ENCODE measurements at regions not wholly inside any gene's neighbourhood (a gene's known extent, or its start where the extent isn't known, plus 50 kb on each side); places are given as distances from the start of the nearest gene placed in this dataset.
"Not testable (repeated sequence)": the region's sequence is repeated elsewhere in the genome, so short reads cannot be mapped to it uniquely, and the experiment has no call there.

DNA sequence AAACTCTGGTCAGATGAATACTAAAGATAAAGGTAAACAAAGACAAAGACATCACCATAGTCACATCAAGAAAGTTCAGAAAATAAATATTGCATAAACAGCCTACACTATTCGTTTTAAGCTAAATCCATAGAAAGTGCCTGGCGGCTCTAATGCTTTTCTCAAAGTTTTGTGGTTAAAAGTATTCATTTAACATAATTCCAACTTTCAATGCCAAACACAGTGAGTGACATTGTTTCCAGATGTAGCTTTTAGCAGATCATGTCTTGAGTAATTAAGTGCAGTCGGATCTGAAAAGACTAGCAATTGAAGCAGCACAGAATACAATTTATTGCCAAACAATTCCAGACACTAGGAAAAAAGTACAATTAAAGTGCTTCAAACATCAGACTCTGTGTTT is 287.1 kb upstream of the ADGRL3 start:
- H3K9me3 ChIP-seq (ENCODE audit: low read length), result no peaks in the 10 kb centered on the region
- H3K4me3 ChIP-seq (replicated peaks in 1 of 3; ENCODE audit: insufficient read depth in 1 of 3, low read depth in 2 of 3, low read length in 3 of 3), result no peak overlapping the region
- FAIRE-seq (no peak), DNase-seq (ENCODE audit: low spot score) (no peak), ATAC-seq (no peak)
- no peak overlapping the region for H3K4me2 ChIP-seq (ENCODE audit: low read depth, low read length)
- no peaks in the 10 kb centered on the region for H4K20me1 ChIP-seq (ENCODE audit: insufficient read depth, low read length)
- intact Hi-C loops (cut with micrococcal nuclease; ENCODE audit: unreplicated experiment), result no loop called here
- no peak overlapping the region for H3K9ac ChIP-seq (ENCODE audit: insufficient read depth, low read depth, low read length)
- in situ Hi-C loops (cut with HindIII; ENCODE audit: extremely low pct_ligation_motif_present, low pct_unique_long_range_greater_than_20kb), result no loop called here
- ChIA-PET POLR2A (no interaction called here), CTCF (ENCODE audit: low intra/inter-chr PET ratio, low total read pairs) (no interaction called here)
- WGBS (ENCODE audit: low lambda C conversion rate), result 2% methylated on average over 3 of the region's 3 CpGs
- H3K27ac ChIP-seq (ENCODE audit: extremely low read length, insufficient read depth, low read length), result no peak overlapping the region
- H2AFZ ChIP-seq (ENCODE audit: low read length), result no peak overlapping the region
- BruUV-seq (replicated peaks), result no TSS peak
- H3K36me3 ChIP-seq (replicated peaks in 1 of 2; ENCODE audit: control insufficient read depth in 1 of 2, insufficient read depth in 2 of 2, low read length in 2 of 2), result no peaks in the 10 kb centered on the region
- no peaks in the 10 kb centered on the region for H3K79me2 ChIP-seq (ENCODE audit: insufficient read depth, low read length)
- no peaks in the 10 kb centered on the region for H3K27me3 ChIP-seq (ENCODE audit: control insufficient read depth in 1 of 2, insufficient read depth in 2 of 2, low read length in 2 of 2)
- H3K4me1 ChIP-seq (ENCODE audit: insufficient read depth, low read length), result no peaks in the 10 kb centered on the region
- TF ChIP-seq ZNF75D (CRISPR knock-in tag; IDR thresholded peaks at IDR 0.05; ENCODE audit: borderline replicate concordance) (no peak), DNMT3B (CRISPR knock-in tag; conservative IDR thresholded peaks at IDR 0.05) (no peak), ZEB1 (IDR thresholded peaks at IDR 0.05; ENCODE audit: insufficient replicate concordance, low read depth) (no peak)
- TF ChIP-seq, protein P1, sequence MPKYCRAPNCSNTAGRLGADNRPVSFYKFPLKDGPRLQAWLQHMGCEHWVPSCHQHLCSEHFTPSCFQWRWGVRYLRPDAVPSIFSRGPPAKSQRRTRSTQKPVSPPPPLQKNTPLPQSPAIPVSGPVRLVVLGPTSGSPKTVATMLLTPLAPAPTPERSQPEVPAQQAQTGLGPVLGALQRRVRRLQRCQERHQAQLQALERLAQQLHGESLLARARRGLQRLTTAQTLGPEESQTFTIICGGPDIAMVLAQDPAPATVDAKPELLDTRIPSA (CRISPR knock-in tag; IDR thresholded peaks at IDR 0.05; ENCODE audit: borderline replicate concordance), result no peak
- TF ChIP-seq, protein P2, sequence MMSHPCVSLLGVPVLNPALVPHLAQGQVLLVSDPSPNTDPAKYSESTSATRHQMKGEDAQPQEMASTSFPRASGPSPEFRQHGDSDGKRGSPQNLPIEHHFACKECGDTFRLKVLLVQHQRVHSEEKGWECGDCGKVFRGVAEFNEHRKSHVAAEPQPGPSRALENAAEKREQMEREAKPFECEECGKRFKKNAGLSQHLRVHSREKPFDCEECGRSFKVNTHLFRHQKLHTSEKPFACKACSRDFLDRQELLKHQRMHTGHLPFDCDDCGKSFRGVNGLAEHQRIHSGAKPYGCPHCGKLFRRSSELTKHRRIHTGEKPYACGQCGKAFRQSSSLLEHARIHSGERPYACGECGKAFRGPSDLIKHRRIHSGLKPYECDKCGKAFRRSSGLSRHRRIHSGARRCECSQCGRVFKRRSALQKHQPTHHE (CRISPR knock-in tag; IDR thresholded peaks at IDR 0.05; ENCODE audit: borderline replicate concordance), result no peak

DNA sequence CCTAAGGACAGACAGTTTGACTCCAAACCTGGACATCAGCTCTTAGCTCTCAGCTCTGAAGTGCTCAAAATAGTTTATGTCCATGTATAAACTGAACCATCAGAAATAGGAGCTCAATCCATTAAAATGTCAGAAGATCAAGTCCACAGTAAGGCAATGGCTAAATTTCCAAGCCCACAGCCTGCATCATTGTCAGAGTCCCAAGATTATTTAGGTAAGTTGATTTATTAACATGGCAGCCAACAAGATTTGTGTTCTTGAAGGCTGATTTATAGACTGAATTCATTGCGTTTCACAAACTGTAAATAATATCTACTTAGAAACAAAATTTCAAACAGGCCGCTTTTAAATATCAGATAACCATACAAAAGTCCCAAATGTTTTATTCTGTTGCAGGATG is 286.5 kb upstream of the ADGRL3 start:
- TF ChIP-seq PAF1 (CRISPR knock-in tag; IDR thresholded peaks at IDR 0.05), result no peak
- TF ChIP-seq CHD4 (IDR thresholded peaks at IDR 0.05; ENCODE audit: borderline replicate concordance, low read length), result no peak
- no peak for TF ChIP-seq ZFP62 (CRISPR knock-in tag; IDR thresholded peaks at IDR 0.05)
- no peak for TF ChIP-seq ZNF180 (CRISPR knock-in tag; IDR thresholded peaks at IDR 0.05; ENCODE audit: borderline replicate concordance, low read depth)
- TF ChIP-seq TP53 (CRISPR knock-in tag; conservative IDR thresholded peaks at IDR 0.05), result no peak
- ATAC-seq, result no peak
- Histone ChIP-seq H3K36me3 (replicated peaks in 1 of 2; ENCODE audit: control insufficient read depth in 1 of 2, insufficient read depth in 2 of 2, low read length in 2 of 2) (no peaks in the 10 kb centered on the region), H2AFZ (ENCODE audit: low read length) (no peak overlapping the region), H3K9me3 (ENCODE audit: low read length) (no peaks in the 10 kb centered on the region), H3K4me3 (replicated peaks in 1 of 3; ENCODE audit: insufficient read depth in 1 of 3, low read depth in 2 of 3, low read length in 3 of 3) (no peak overlapping the region), H3K4me2 (ENCODE audit: low read depth, low read length) (no peak overlapping the region), H3K79me2 (ENCODE audit: insufficient read depth, low read length) (no peaks in the 10 kb centered on the region), H3K27me3 (ENCODE audit: control insufficient read depth in 1 of 2, insufficient read depth in 2 of 2, low read length in 2 of 2) (no peaks in the 10 kb centered on the region), H3K9ac (ENCODE audit: insufficient read depth, low read depth, low read length) (no peak overlapping the region), H3K27ac (ENCODE audit: extremely low read length, insufficient read depth, low read length) (no peak overlapping the region), H4K20me1 (ENCODE audit: insufficient read depth, low read length) (no peaks in the 10 kb centered on the region), H3K4me1 (ENCODE audit: insufficient read depth, low read length) (no peaks in the 10 kb centered on the region)
- BruUV-seq (replicated peaks), result no TSS peak
- POLR2A ChIA-PET, result no interaction called here
- intact Hi-C loops (cut with micrococcal nuclease; ENCODE audit: unreplicated experiment) (no loop called here), in situ Hi-C loops (cut with HindIII; ENCODE audit: extremely low pct_ligation_motif_present, low pct_unique_long_range_greater_than_20kb) (no loop called here)
- WGBS (ENCODE audit: low lambda C conversion rate), result 14% methylated on average over 2 of the region's 2 CpGs
- no peak for FAIRE-seq
- no peak for DNase-seq (ENCODE audit: low spot score)
- CTCF ChIA-PET (ENCODE audit: low intra/inter-chr PET ratio, low total read pairs), result no interaction called here

DNA sequence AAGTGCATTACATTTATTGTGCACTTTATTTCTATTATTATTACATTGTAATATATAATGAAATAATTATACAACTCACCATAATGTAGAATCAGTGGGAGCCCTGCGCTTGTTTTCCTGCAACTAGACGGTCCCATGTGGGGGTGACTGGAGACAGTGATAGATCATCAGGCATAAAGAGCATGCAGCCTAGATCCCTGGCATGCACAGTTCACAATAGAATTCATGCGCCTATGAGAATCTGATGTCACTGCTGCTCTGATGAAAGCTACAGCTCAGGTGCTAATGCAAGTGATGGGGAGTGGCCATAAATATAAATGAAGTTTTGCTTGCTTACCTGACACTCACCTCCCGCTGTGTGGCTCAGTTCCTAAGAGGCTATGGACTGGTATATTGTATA is 278.4 kb upstream of the ADGRL3 start:
- DNase-seq (ENCODE audit: low spot score); H3K4me2 ChIP-seq (ENCODE audit: low read depth, low read length); H2AFZ ChIP-seq (ENCODE audit: low read length); in situ Hi-C loops (cut with HindIII; ENCODE audit: extremely low pct_ligation_motif_present, low pct_unique_long_range_greater_than_20kb); H3K9ac ChIP-seq (ENCODE audit: insufficient read depth, low read depth, low read length); H4K20me1 ChIP-seq (ENCODE audit: insufficient read depth, low read length); ATAC-seq; BruUV-seq (replicated peaks); H3K36me3 ChIP-seq (replicated peaks in 1 of 2; ENCODE audit: control insufficient read depth in 1 of 2, insufficient read depth in 2 of 2, low read length in 2 of 2); H3K4me3 ChIP-seq (replicated peaks in 1 of 3; ENCODE audit: insufficient read depth in 1 of 3, low read depth in 2 of 3, low read length in 3 of 3); H3K9me3 ChIP-seq (ENCODE audit: low read length); H3K27me3 ChIP-seq (ENCODE audit: control insufficient read depth in 1 of 2, insufficient read depth in 2 of 2, low read length in 2 of 2); POLR2A ChIA-PET; FAIRE-seq; H3K4me1 ChIP-seq (ENCODE audit: insufficient read depth, low read length); H3K27ac ChIP-seq (ENCODE audit: extremely low read length, insufficient read depth, low read length); intact Hi-C loops (cut with micrococcal nuclease; ENCODE audit: unreplicated experiment); CTCF ChIA-PET (ENCODE audit: low intra/inter-chr PET ratio, low total read pairs); H3K79me2 ChIP-seq (ENCODE audit: insufficient read depth, low read length): not testable (repeated sequence)
- 40% methylated on average over 4 of the region's 4 CpGs for WGBS (ENCODE audit: low lambda C conversion rate)
